GF-D8 (cell line): ENCODE measurements at regions not wholly inside any gene's neighbourhood (a gene's known extent, or its start where the extent isn't known, plus 50 kb on each side); places are given as distances from the start of the nearest gene placed in this dataset.
"Not testable (repeated sequence)": the region's sequence is repeated elsewhere in the genome, so short reads cannot be mapped to it uniquely, and the experiment has no call there.

Source experiments
- DNase-seq: peaks from one replicate; lab custom pipeline; 2025; lab: John Stamatoyannopoulos, UW

DNA sequence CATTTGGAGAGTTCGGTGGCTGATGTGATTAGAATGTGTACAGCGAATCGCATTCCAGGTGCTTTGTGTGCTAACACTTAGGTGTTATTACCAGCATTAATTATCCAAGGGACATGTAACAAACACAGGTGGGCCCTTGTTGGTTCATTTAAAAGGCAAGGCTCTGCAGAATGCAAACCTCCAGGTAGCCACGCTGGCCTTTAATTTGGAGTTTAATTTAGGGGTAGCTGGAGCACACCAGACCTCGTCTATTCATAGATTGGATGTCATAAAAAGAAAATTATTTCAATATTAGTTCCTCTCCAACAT is 191.1 kb downstream of the MAT2B start:
- no peak for DNase-seq

GRCh38 chr5:163706053-163706771 is 200.8 kb downstream of the MAT2B start:
- DNase-seq: no peak

GRCh38 chr5:163712011-163712410 is 206.6 kb downstream of the MAT2B start:
- DNase-seq: no peak

GRCh38 chr5:163718272-163718671 is 212.9 kb downstream of the MAT2B start:
- no peak for DNase-seq

DNA sequence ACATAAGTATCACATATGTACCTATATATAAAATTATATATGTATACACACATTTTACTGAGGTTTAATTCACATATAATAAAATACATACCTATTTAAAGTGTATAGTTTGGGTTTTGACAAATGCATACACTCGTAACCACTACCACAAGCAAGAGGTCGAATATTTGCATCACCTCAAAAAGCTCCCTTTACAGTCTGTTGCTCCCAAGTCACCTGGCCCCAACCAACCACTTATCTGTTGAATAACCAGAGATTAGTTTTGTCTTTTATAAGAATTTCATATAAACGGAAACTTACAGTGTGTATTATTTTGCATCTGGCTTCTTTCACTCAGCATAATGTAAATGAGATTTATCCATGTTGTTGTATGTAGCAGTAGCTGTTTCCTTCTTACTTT is 218.9 kb downstream of the MAT2B start:
- no peak for DNase-seq

DNA sequence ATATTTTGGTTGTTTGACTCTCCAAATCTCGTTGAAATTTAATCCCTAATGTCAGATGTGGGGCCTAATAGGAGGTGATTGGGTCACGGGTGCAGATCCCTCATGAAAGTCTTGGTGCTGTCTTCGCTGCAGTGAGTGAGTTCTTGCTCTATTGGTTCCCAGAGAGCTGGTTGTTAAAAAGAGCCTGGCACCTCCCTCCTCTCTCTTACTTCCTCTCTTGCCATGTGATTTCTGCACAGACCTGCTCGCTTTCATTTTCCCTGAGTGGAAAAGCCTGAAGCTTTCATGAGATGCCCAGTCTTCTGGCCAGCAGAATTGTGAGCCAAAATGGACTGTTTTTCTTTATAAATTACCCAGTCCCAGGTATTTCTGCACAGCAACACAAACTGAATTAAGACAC is 221.6 kb downstream of the MAT2B start:
- DNase-seq: no peak

DNA sequence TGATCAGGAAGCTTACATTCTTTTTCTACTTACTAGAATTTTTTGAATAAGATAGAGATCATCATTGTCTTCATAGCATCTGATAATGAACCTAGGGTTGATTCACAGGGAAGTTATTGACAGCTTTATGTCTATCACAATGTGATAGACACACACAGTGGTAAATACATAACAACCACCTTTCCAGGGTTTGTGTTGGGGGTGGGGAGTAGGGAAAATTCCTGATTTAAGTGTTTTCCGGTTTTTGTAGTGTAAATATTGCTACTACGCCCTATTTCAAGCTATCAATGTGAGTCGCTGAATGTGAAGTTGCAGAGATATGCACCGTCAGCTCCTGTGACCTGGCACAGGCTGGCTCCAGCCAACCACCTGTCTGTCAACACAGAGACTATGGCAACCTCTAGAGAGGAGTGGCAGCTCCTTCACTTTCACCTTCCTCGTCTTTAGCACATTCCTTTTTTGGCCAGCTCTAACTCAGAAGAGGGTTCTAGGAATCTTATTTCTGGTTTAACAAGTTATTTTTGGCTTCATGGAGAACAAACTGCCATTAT is 224.9 kb downstream of the MAT2B start:
- no peak for DNase-seq

DNA sequence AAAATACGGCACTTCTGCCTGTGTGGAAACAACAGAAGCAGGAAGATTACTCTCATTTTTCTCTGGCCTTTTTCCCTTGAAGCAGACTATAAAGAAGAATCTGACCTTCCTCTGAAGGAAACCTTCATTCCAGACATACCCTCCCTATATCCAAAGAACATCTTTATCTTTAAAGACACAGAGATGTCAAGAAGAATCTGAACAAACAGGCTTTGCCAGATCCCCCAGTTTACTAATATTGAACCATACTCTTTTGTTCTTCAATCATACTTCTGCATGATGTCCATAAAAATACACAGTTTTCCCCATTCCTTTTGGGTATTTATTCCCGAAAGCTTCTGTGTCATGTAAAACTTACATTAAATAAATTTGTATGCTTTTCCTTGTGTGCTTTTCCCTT is 225.8 kb downstream of the MAT2B start:
- DNase-seq: no peak

GRCh38 chr5:163735069-163735468 is 229.7 kb downstream of the MAT2B start:
- no peak for DNase-seq

DNA sequence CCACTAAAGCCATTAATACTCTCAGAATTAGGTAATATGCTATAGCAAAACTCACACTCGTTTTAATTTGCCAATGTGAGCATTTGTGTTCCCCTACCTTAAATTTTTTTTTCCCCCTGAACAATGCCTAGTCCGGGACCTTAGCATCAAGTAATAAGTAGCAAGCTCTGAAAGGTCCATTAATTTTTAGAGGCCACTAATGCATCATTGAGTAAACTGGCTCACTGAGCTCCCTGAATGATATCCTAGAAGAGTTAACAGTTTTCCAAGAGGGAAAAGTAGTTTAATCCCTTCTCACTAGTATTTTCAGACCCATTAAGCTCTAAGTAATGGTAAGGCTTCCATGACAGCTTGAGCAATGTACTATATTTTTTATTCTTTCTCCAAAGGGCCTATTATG is 242.2 kb downstream of the MAT2B start:
- DNase-seq: no peak

GRCh38 chr5:163748934-163749333 is 243.5 kb downstream of the MAT2B start:
- DNase-seq: no peak

- DNase-seq: not testable (repeated sequence)
Observed at GRCh38 chr5:163750415-163750814, 245.0 kb downstream of the MAT2B start.

DNA sequence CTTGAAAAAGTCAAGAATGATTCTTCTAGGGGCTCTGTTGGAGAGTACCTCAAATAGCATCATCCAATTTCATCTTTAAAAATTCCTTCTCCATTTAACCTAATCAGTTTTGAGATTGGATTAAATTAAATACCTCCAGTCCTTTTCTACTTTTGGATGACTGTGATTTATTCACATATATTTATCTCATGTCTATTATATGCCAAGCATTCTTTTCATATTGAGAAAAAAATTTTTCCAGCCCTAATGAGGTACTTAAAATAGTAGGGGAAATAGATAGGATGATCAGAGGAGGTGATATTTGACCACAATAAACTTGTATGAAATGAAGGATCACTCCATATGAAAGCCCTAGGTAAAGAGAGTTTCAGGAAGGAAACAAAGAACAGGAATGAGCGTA is 250.1 kb downstream of the MAT2B start:
- DNase-seq: no peak

GRCh38 chr5:163756170-163756569 is 250.8 kb downstream of the MAT2B start:
- no peak for DNase-seq

GRCh38 chr5:163757344-163757743 is 251.9 kb downstream of the MAT2B start:
- DNase-seq: no peak

DNA sequence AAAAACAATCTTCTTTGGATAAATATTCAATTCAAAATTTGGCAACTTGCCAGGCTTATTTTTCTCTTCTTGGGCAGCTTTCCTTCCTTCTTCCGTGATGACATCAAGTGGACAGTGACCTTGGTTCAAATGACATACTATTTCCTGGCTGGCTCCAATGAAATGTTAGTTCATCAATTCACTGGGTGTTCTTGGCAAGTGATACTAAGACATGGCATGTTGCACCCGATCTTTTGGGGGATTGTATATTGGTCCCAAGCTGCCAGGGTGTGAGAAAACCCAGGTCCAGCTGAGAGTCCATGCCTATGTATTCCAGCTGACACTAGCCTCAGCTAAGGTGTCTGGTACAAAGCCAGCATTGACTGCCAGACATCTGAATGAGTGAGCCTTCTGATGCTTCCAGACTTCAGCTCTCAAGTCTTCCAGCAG is 252.9 kb downstream of the MAT2B start:
- no peak for DNase-seq

DNA sequence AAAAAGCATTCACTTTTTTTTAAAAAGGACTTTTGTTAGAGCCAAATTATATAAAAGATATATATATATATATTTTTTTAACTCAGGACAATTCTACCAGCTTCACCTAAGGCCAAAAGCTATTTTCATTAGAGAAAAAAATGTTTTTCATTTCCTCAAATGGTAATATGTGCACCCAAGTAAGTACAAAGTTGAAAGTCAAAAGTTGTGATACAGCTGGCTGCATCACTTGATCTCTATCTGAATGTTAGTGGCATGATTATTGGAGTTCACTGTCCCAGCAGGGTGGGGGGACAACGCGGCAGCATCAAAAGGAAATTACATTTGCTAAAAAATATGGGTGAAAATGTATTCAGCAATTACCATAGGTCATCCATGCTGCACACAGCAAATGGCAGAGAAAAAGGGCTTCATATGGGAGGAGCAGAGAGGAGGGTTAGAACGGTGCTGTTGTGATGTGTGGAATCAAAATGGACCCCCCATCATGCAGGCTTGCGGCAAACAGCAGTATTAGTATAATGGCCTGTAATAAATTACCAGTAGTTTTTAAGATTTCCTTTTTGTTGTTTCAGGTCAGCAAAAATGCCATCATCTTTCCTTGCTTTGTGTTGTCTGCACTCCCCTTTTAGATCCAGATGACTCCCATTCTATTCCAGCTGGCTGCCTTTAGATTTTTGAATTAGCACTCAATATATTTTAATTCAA is 253.7 kb downstream of the MAT2B start:
- no peak for DNase-seq

DNA sequence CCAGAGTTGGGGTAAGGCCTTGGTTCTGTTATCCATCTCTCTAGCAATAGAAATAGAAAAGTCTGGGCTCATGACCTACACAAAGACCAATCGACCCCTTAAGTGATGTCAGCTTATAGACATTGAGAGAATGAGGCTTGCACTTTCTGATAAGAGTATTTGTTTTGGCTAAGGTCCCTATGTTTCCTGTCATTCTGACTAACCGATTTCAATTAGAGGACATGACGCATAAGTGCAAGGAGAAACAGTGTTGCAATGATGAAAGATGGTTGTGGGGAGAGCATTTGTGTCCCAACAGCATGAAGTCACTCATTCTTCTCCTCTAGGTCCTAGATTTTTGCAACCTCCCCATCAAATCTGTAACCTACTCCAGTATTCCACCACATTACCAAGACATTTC is 255.1 kb downstream of the MAT2B start:
- DNase-seq: no peak

DNA sequence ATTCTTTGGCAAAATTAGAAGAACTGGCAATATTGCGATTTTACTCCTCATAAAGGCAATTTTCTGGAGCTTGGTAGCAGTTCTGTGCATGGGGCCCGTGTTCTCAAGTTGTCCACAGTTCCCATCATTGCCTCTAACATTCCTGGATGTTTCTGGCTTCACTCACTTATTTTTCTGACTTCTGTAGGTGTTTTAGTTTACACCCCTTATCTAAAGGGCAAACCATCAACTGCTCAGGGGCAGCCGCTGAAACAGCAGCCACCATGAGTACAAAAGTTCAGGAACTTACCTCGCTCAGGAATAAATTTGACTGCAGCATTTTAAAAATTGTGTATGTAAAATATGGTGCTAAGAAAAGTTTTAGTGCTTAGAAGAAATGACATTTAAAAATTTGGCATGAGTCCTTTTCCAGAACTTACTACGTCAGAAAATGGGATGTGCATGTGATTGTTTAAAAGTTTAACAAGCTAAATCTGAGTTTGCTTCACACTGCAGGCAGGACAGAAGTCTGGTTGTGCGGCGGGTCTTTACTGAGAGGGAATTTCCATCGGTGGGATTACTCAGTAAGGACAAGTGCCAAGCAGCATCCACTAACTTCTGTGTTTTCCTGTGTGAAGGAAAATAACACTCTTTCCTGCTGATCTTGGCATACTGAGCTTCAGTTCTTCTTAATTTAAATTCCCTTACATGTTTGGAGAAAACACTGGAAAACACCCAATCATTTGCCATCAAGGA is 261.7 kb downstream of the MAT2B start:
- DNase-seq: no peak

GRCh38 chr5:163770625-163771024 is 265.2 kb downstream of the MAT2B start:
- no peak for DNase-seq

DNA sequence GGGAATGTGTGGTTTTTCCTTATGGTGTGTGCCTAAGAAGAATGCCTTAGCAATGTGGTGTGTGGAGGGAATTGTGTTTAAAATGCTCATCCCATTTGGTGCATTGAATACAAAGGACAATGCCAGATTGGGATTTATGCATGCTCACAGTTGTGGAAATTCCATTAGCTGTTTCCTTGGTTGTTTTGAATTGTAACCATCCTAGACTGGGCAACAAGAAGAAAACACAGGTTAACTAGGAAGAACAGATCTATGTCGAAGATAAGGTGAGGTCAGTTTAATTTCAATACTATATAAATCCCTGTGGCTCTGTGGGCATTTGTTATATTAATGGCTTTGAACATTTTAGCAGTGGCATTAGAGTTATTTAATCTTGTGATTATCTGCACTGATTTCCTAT is 266.8 kb downstream of the MAT2B start:
- DNase-seq: no peak

- DNase-seq: no peak
Observed at GRCh38 chr5:163772644-163773043, 267.2 kb downstream of the MAT2B start.

DNA sequence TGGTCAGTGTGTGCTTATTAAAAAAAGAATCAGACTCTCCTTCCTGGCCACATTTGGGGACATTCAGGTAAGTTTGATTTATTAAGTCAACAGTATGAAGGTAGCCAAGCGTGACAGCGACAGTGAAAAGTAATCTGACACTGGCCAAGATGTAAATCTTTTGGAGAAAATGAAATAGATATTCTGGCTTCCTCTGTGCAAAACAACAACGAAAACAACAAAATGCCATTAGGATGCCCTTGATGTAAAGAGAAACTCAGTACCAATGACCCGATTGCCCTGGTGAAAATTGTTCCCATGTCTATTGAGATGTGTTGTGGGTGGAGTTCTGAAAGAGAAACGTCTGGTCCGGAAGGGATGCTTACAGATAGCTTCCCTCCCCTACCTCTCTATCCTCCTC is 267.8 kb downstream of the MAT2B start:
- no peak for DNase-seq
